Prostate gland (tissue), 2 donors: ENCODE measurements at regions not wholly inside any gene's neighbourhood (a gene's known extent, or its start where the extent isn't known, plus 50 kb on each side); places are given as distances from the start of the nearest gene placed in this dataset.

Experiments used
- POLR2A ChIP-seq: fragments of 450-650 bp; IDR thresholded peaks from one replicate; pipeline ENCODE4 v1.6.1; 2016; ENCODE audit warnings: antibody characterized with exemption, mild to moderate bottlenecking
- TF ChIP-seq, protein P1 (sequence below), 4 experiments: fragments of 200-600 bp in 2 of 4; fragments of 450-650 bp in 2 of 4; sonication (generic) in 2 of 4; IDR thresholded peaks; 1 replicate in 3 of 4; 2 replicates in 1 of 4; pipeline ENCODE4 v1.5.1; 2016 to 2019; ENCODE audit warnings: antibody characterized with exemption in 4 of 4, mild to moderate bottlenecking in 2 of 4, moderate library complexity in 2 of 4

DNA sequence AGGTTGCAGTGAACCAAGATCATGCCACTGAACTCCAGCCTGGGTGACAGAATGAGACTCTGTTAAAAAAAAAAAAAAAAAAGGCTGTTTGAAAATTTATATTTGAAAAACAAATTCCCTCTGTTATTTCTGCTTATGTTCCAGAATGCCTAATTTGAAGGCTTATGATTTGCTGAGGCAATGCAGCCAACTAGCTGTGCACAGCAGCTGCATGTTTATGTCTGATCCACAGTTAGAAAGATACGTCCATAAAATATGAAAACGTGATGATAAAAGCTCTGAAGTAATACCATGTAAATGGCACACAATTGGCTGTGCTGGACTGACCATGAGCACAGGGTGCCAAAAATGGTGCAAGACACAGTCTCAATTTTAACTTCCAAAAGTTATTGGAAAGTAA, 453.2 kb downstream of the TUSC1 start:
- TF ChIP-seq POLR2A = no peak
- TF ChIP-seq, protein P1, sequence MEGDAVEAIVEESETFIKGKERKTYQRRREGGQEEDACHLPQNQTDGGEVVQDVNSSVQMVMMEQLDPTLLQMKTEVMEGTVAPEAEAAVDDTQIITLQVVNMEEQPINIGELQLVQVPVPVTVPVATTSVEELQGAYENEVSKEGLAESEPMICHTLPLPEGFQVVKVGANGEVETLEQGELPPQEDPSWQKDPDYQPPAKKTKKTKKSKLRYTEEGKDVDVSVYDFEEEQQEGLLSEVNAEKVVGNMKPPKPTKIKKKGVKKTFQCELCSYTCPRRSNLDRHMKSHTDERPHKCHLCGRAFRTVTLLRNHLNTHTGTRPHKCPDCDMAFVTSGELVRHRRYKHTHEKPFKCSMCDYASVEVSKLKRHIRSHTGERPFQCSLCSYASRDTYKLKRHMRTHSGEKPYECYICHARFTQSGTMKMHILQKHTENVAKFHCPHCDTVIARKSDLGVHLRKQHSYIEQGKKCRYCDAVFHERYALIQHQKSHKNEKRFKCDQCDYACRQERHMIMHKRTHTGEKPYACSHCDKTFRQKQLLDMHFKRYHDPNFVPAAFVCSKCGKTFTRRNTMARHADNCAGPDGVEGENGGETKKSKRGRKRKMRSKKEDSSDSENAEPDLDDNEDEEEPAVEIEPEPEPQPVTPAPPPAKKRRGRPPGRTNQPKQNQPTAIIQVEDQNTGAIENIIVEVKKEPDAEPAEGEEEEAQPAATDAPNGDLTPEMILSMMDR (IDR thresholded peaks at IDR 0.05) = no peak
